NT2/D1 (cell line): ENCODE measurements at regions not wholly inside any gene's neighbourhood (a gene's known extent, or its start where the extent isn't known, plus 50 kb on each side); places are given as distances from the start of the nearest gene placed in this dataset.

ENCODE experiments used
- DNase-seq: peaks from one replicate; pipeline ENCODE4 v3.0.0-alpha.2; 2011; ENCODE audit warnings: low read depth, low spot score
- H3K27me3 ChIP-seq: 2 replicates; pipeline ENCODE4 v1.6.0; 2011; ENCODE audit warnings: mild to moderate bottlenecking; ENCODE audit not compliant: insufficient read length, insufficient read depth
- H3K36me3 ChIP-seq: 2 replicates; pipeline ENCODE4 v1.6.1; 2011; ENCODE audit warnings: mild to moderate bottlenecking, low read length, mixed read lengths; ENCODE audit not compliant: insufficient read depth, insufficient read length
- H3K4me1 ChIP-seq: 2 replicates; pipeline ENCODE4 v1.5.1; 2011; ENCODE audit not compliant: insufficient read depth, insufficient read length
- H3K4me3 ChIP-seq: 2 replicates; pipeline ENCODE4 v1.5.1; 2011; ENCODE audit warnings: low read depth; ENCODE audit not compliant: insufficient read length
- H3K9ac ChIP-seq: 2 replicates; pipeline ENCODE4 v1.6.0; 2011; ENCODE audit warnings: low read depth; ENCODE audit not compliant: insufficient read length
- H3K9me3 ChIP-seq: 2 replicates; pipeline ENCODE4 v1.5.1; 2011; ENCODE audit warnings: mild to moderate bottlenecking, low read length; ENCODE audit not compliant: insufficient read depth
- SUZ12 ChIP-seq: IDR thresholded peaks from 2 replicates; pipeline ENCODE4 v1.6.1; 2011; ENCODE audit not compliant: insufficient read length, insufficient read depth; ENCODE audit errors: extremely low read depth
- YY1 ChIP-seq: IDR thresholded peaks from 2 replicates; pipeline ENCODE4 v1.6.1; 2011; ENCODE audit not compliant: insufficient read length, insufficient read depth
- ZNF274 ChIP-seq: IDR thresholded peaks from 2 replicates; pipeline ENCODE4 v1.6.1; 2011; ENCODE audit warnings: mild to moderate bottlenecking, low read depth, low read length

GRCh38 chr9:80352967-80353366 lies 781.2 kb downstream of the TLE4 start:
- H3K9me3 ChIP-seq, result no peaks in the 10 kb centered on the region
- H3K36me3 ChIP-seq, result no peaks in the 10 kb centered on the region
- H3K9ac ChIP-seq, result no peak overlapping the region
- H3K4me1 ChIP-seq, result no peaks in the 10 kb centered on the region
- H3K27me3 ChIP-seq, result no peaks in the 10 kb centered on the region
- no peak for DNase-seq
- H3K4me3 ChIP-seq, result no peak overlapping the region
- TF ChIP-seq YY1 (no peak), ZNF274 (no peak)

GRCh38 chr9:80351612-80352011 lies 779.8 kb downstream of the TLE4 start:
- no peak overlapping the region for H3K9ac ChIP-seq
- DNase-seq, result no peak
- TF ChIP-seq SUZ12 (no peak), ZNF274 (no peak), YY1 (no peak)

GRCh38 chr9:80326105-80326504 lies 754.3 kb downstream of the TLE4 start:
- no peak overlapping the region for H3K4me3 ChIP-seq
- DNase-seq, result no peak
- H3K9me3 ChIP-seq, result no peaks in the 10 kb centered on the region
- no peaks in the 10 kb centered on the region for H3K27me3 ChIP-seq
- TF ChIP-seq ZNF274 (no peak), YY1 (no peak), SUZ12 (no peak)
- H3K9ac ChIP-seq, result no peak overlapping the region
- H3K36me3 ChIP-seq, result no peaks in the 10 kb centered on the region
- H3K4me1 ChIP-seq, result no peaks in the 10 kb centered on the region

More at GRCh38 chr9:80351612-80352011, 779.8 kb downstream of the TLE4 start:
- Histone ChIP-seq H3K36me3 (no peaks in the 10 kb centered on the region), H3K4me3 (no peak overlapping the region), H3K4me1 (no peaks in the 10 kb centered on the region), H3K27me3 (no peaks in the 10 kb centered on the region), H3K9me3 (no peaks in the 10 kb centered on the region)

- no peaks in the 10 kb centered on the region for H3K27me3 ChIP-seq
- H3K36me3 ChIP-seq, result no peaks in the 10 kb centered on the region
- TF ChIP-seq YY1 (no peak), SUZ12 (no peak), ZNF274 (no peak)
- DNase-seq, result no peak
- H3K4me3 ChIP-seq, result no peak overlapping the region
- H3K9ac ChIP-seq, result no peak overlapping the region
- H3K9me3 ChIP-seq, result no peaks in the 10 kb centered on the region
- H3K4me1 ChIP-seq, result no peaks in the 10 kb centered on the region
Observed at GRCh38 chr9:80320916-80321315, 749.2 kb downstream of the TLE4 start.

GRCh38 chr9:80320480-80320879 lies 748.7 kb downstream of the TLE4 start:
- TF ChIP-seq SUZ12 (no peak), YY1 (no peak), ZNF274 (no peak)
- Histone ChIP-seq H3K9ac (no peak overlapping the region), H3K4me3 (no peak overlapping the region), H3K4me1 (no peaks in the 10 kb centered on the region), H3K36me3 (no peaks in the 10 kb centered on the region), H3K9me3 (no peaks in the 10 kb centered on the region), H3K27me3 (no peaks in the 10 kb centered on the region)
- DNase-seq, result no peak

GRCh38 chr9:80305136-80305535 lies 733.4 kb downstream of the TLE4 start:
- no peak for TF ChIP-seq YY1
- no peak for TF ChIP-seq ZNF274
- TF ChIP-seq SUZ12, result no peak
- no peaks in the 10 kb centered on the region for H3K27me3 ChIP-seq
- H3K4me3 ChIP-seq, result no peak overlapping the region
- no peak overlapping the region for H3K9ac ChIP-seq
- H3K4me1 ChIP-seq, result no peaks in the 10 kb centered on the region
- H3K36me3 ChIP-seq, result no peaks in the 10 kb centered on the region
- no peak for DNase-seq
- no peaks in the 10 kb centered on the region for H3K9me3 ChIP-seq

GRCh38 chr9:80294955-80295354 lies 723.2 kb downstream of the TLE4 start:
- no peak for DNase-seq
- no peak overlapping the region for H3K9ac ChIP-seq
- no peak for TF ChIP-seq ZNF274
- no peak overlapping the region for H3K4me3 ChIP-seq
- H3K36me3 ChIP-seq, result no peaks in the 10 kb centered on the region
- H3K9me3 ChIP-seq, result no peaks in the 10 kb centered on the region
- H3K27me3 ChIP-seq, result no peaks in the 10 kb centered on the region
- H3K4me1 ChIP-seq, result no peaks in the 10 kb centered on the region

- no peak for DNase-seq
- no peaks in the 10 kb centered on the region for H3K4me1 ChIP-seq
- no peaks in the 10 kb centered on the region for H3K27me3 ChIP-seq
- H3K9me3 ChIP-seq, result no peaks in the 10 kb centered on the region
- TF ChIP-seq ZNF274 (no peak), YY1 (no peak), SUZ12 (no peak)
- H3K4me3 ChIP-seq, result no peak overlapping the region
- H3K9ac ChIP-seq, result no peak overlapping the region
- H3K36me3 ChIP-seq, result no peaks in the 10 kb centered on the region
Observed at GRCh38 chr9:80294318-80294717, 722.6 kb downstream of the TLE4 start.
